OCI-LY1 (cell line): ENCODE measurements at regions not wholly inside any gene's neighbourhood (a gene's known extent, or its start where the extent isn't known, plus 50 kb on each side); places are given as distances from the start of the nearest gene placed in this dataset.

Experiments
- H2AFZ ChIP-seq: fragments of 200-600 bp; sonication (generic), shearing (Covaris generic); 2 replicates; pipeline ENCODE4 v1.6.0; 2014; ENCODE audit warnings: antibody characterized with exemption, mild to moderate bottlenecking, low read length
- H3F3A ChIP-seq: fragments of 200-600 bp; sonication (generic), shearing (Covaris generic); 2 replicates; pipeline ENCODE4 v1.6.0; 2014; ENCODE audit warnings: mild to moderate bottlenecking, antibody characterized with exemption, low read length, moderate library complexity; ENCODE audit not compliant: insufficient read depth
- H3K27ac ChIP-seq: fragments of 200-600 bp; sonication (generic); 2 replicates; pipeline ENCODE4 v1.5.1; 2014; ENCODE audit warnings: low read length, mixed run types, mild to moderate bottlenecking, low read depth; ENCODE audit not compliant: poor library complexity, severe bottlenecking
- H3K27me3 ChIP-seq: fragments of 200-600 bp; sonication (generic); 2 replicates; pipeline ENCODE4 v1.6.0; 2014; ENCODE audit warnings: antibody characterized with exemption, mild to moderate bottlenecking, low read length, moderate library complexity; ENCODE audit not compliant: insufficient read depth
- H3K36me3 ChIP-seq: fragments of 200-600 bp; sonication (generic); 2 replicates; pipeline ENCODE4 v1.6.1; 2014; ENCODE audit warnings: mild to moderate bottlenecking, antibody characterized with exemption, low read length, moderate library complexity, mixed read lengths; ENCODE audit not compliant: insufficient read depth
- H3K4me1 ChIP-seq: fragments of 200-600 bp; sonication (generic); 2 replicates; pipeline ENCODE4 v1.5.1; 2014; ENCODE audit warnings: mild to moderate bottlenecking, low read length, moderate library complexity; ENCODE audit not compliant: insufficient read depth, severe bottlenecking
- H3K4me2 ChIP-seq: fragments of 200-600 bp; sonication (generic), shearing (Covaris generic); 2 replicates; pipeline ENCODE4 v1.6.1; 2014; ENCODE audit warnings: low read length
- H3K4me3 ChIP-seq: fragments of 200-600 bp; sonication (generic); 2 replicates; pipeline ENCODE4 v1.5.1; 2014; ENCODE audit warnings: low read length, low read depth, mild to moderate bottlenecking, mixed read lengths; ENCODE audit not compliant: poor library complexity, severe bottlenecking
- H3K79me2 ChIP-seq: fragments of 200-600 bp; shearing (Covaris generic); 2 replicates; pipeline ENCODE4 v1.6.1; 2016; ENCODE audit warnings: mixed run types, low read length, mixed read lengths; ENCODE audit not compliant: insufficient read depth
- H3K9ac ChIP-seq: fragments of 200-600 bp; sonication (generic), shearing (Covaris generic); 2 replicates; pipeline ENCODE4 v1.6.1; 2014; ENCODE audit warnings: mild to moderate bottlenecking, low read length, mixed read lengths
- H3K9me2 ChIP-seq: fragments of 200-600 bp; sonication (generic), shearing (Covaris generic); 2 replicates; pipeline ENCODE4 v1.6.1; 2014; ENCODE audit warnings: low read depth, mild to moderate bottlenecking, low read length, mixed read lengths
- H3K9me3 ChIP-seq: fragments of 200-600 bp; shearing (Covaris generic); 2 replicates; pipeline ENCODE4 v1.6.1; 2014; ENCODE audit warnings: low read length, mixed read lengths
- H4K20me1 ChIP-seq: fragments of 200-600 bp; sonication (generic), shearing (Covaris generic); 2 replicates; pipeline ENCODE4 v1.6.0; 2016; ENCODE audit warnings: mild to moderate bottlenecking, low read length; ENCODE audit not compliant: insufficient read depth
- EZH2 ChIP-seq: fragments of 200-600 bp; sonication (generic), shearing (Covaris generic); IDR thresholded peaks from 2 replicates; pipeline ENCODE4 v1.8.0; 2017; ENCODE audit warnings: borderline replicate concordance, mixed run types, mild to moderate bottlenecking, antibody characterized with exemption, low read length, moderate library complexity, mixed read lengths
- TF ChIP-seq, protein P1 (sequence below): fragments of 200-600 bp; sonication (generic), shearing (Covaris generic); IDR thresholded peaks from 2 replicates; pipeline ENCODE4 v1.5.1; 2017; ENCODE audit warnings: mild to moderate bottlenecking, antibody characterized with exemption, low read length, moderate library complexity, mixed read lengths

DNA sequence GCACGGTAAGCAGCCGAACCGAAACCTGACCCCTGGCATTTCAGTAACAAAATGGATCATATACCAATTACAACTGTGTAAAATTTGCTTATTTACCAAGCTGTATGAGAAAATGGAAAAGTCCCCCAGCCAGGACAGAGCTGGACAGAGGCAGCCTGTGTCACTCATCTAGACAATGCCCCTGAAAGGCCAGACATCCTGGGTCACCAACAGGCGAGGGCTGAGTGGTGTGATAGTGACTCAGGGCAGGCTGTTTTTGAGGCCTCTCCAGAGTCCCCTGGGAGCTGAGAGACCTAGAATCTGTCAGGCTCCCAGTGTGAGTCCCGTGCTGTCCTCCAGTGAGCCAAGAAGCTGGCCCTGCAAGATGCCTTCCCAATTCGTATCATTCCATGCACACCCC lies 680.4 kb downstream of the TBC1D22A start:
- Histone ChIP-seq H3K4me2 (no peak overlapping the region), H3K9ac (no peak overlapping the region), H3K9me3 (peaks cover 6% of the 10 kb centered on the region; the same call in 1 of the 2 replicates), H4K20me1 (no peaks in the 10 kb centered on the region), H3K4me1 (no peaks in the 10 kb centered on the region), H3K79me2 (no peaks in the 10 kb centered on the region), H3K36me3 (no peaks in the 10 kb centered on the region), H3K4me3 (no peak overlapping the region), H2AFZ (no peak overlapping the region), H3K27ac (no peak overlapping the region), H3K9me2 (no peaks in the 10 kb centered on the region), H3F3A (no peaks in the 10 kb centered on the region), H3K27me3 (peaks cover 3% of the 10 kb centered on the region; the same call in 1 of the 2 replicates)
- TF ChIP-seq, protein P1, sequence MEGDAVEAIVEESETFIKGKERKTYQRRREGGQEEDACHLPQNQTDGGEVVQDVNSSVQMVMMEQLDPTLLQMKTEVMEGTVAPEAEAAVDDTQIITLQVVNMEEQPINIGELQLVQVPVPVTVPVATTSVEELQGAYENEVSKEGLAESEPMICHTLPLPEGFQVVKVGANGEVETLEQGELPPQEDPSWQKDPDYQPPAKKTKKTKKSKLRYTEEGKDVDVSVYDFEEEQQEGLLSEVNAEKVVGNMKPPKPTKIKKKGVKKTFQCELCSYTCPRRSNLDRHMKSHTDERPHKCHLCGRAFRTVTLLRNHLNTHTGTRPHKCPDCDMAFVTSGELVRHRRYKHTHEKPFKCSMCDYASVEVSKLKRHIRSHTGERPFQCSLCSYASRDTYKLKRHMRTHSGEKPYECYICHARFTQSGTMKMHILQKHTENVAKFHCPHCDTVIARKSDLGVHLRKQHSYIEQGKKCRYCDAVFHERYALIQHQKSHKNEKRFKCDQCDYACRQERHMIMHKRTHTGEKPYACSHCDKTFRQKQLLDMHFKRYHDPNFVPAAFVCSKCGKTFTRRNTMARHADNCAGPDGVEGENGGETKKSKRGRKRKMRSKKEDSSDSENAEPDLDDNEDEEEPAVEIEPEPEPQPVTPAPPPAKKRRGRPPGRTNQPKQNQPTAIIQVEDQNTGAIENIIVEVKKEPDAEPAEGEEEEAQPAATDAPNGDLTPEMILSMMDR: no peak
- TF ChIP-seq EZH2: no peak

DNA sequence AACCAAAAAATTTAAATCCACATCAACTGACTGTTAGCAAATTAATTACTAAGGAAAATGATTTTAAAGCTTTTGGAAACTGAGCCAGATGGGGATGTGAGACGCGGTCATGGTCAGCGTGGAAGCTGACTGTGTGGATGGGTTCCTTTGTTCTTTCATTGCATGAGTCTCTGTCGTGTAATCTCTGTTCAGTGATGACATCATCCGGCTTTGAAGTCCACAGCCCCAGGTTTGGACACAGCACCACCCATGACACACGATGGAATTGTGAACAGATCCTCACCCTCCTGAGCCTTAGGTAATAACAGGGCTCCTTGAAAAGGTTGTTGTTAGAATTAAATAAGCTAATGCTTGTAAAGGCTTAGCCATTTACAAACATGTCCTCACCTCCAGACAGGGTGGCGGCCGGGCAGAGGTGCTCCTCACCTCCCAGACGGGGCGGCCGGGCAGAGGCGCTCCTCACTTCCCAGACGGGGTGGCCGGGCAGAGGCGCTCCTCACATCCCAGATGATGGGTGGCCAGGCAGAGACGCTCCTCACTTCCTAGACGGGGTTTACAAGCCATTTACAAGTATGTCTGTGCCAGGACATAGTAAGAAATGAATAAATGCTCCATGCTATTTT lies 677.3 kb downstream of the TBC1D22A start:
- Histone ChIP-seq H3K4me1 (no peaks in the 10 kb centered on the region), H3K9me2 (no peaks in the 10 kb centered on the region), H3K79me2 (no peaks in the 10 kb centered on the region), H3K36me3 (no peaks in the 10 kb centered on the region), H3K4me2 (no peak overlapping the region), H2AFZ (no peak overlapping the region), H4K20me1 (no peaks in the 10 kb centered on the region), H3K27ac (no peak overlapping the region), H3K9ac (no peak overlapping the region), H3K4me3 (no peak overlapping the region), H3K27me3 (peaks cover 3% of the 10 kb centered on the region; the same call in 1 of the 2 replicates), H3F3A (no peaks in the 10 kb centered on the region), H3K9me3 (peaks cover 6% of the 10 kb centered on the region)
- TF ChIP-seq, protein P1: no peak
- no peak for TF ChIP-seq EZH2

DNA sequence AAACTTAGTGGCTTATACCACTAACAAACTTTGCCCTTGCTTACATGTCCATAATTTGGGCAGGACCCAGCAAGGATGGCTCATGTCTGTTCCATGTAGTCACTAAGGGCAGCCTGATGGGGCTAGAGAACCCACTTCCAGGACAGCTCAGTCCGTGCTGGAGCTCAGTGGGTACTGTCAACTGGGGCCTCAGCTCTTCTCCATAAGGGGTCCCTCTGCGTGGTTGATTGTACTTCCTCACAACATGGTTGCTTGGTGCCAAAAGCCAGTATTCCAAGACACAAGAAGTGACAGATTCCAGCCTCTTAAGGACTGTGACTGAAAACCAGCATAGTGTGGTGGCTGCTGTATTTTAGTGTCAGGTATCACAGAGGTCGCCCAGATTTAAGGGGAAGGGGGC lies 675.2 kb downstream of the TBC1D22A start:
- H3K9me2 ChIP-seq: no peaks in the 10 kb centered on the region
- H3K4me2 ChIP-seq: no peak overlapping the region
- no peak for TF ChIP-seq EZH2
- TF ChIP-seq, protein P1: no peak
- no peak overlapping the region for H3K9ac ChIP-seq
- H3K27ac ChIP-seq: no peak overlapping the region
- H3K79me2 ChIP-seq: no peaks in the 10 kb centered on the region
- no peaks in the 10 kb centered on the region for H3K4me1 ChIP-seq
- H4K20me1 ChIP-seq: no peaks in the 10 kb centered on the region
- H3K9me3 ChIP-seq: peaks cover 6% of the 10 kb centered on the region
- no peaks in the 10 kb centered on the region for H3K36me3 ChIP-seq
- no peaks in the 10 kb centered on the region for H3F3A ChIP-seq
- H3K27me3 ChIP-seq: peaks cover 3% of the 10 kb centered on the region; the same call in 1 of the 2 replicates
- no peak overlapping the region for H3K4me3 ChIP-seq
- no peak overlapping the region for H2AFZ ChIP-seq
